OCI-M2 (cell line): ENCODE measurements at regions not wholly inside any gene's neighbourhood (a gene's known extent, or its start where the extent isn't known, plus 50 kb on each side); places are given as distances from the start of the nearest gene placed in this dataset.

Experiments
- DNase-seq: peaks from one replicate; lab custom pipeline; 2025; ENCODE audit not compliant: unreplicated experiment; lab: John Stamatoyannopoulos, UW

DNA sequence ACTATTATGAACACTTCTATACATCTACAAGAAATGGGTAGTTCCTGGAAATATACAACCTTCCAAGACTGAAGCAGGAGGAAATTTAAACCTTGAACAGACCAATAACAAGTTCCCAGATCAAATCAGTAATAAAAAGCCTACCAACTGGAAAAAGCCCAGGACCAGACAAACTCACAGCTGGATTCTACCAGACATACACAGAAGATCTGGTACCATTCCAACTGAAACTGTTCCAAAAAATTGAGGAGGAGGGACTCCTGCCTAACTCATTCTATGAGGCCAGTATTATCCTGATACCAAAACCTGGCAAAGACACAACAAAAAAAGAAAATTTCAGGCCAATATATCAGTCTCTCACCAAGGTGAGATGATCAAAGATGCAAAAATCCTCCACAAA is 189.4 kb downstream of the RPS29 start:
- DNase-seq, result no peak

DNA sequence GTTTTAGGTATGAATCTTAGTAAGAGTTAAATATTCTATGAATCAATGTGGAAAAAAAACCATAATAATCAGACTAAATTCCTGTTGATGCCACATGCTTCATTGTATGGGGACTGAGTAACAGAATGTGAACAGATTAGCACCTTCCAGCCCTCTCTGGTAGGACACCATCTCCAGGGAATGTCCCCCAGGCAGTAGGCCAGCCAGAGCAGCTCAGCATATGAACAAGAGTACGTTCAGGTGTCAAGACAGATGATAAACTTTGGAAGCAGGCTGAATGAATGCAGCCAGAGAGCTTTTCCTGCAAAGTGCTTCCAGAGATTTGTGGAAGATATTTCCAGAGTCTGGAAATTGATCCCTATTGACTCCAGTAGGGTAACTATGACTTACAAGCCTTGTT is 204.4 kb downstream of the RPS29 start:
- DNase-seq, result no peak

DNA sequence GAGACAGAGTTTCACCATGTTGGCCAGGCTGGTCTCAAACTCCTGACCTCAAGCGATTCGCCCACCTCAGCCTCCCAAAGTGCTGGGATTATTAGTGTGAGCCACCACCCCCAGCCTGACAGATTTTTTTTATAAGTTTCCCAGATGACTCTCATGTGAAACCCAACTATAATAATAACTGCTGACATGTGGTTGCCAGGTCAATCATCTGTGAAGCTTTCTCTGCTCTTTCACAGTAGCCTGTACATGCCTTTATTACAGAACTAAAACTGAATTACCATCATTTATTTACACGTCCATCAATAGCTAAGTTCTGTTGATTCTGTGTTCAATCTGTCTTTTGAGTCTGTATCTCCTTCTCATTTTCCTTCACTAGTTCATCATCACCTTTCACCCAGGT is 218.5 kb downstream of the RPS29 start:
- DNase-seq, result no peak

DNA sequence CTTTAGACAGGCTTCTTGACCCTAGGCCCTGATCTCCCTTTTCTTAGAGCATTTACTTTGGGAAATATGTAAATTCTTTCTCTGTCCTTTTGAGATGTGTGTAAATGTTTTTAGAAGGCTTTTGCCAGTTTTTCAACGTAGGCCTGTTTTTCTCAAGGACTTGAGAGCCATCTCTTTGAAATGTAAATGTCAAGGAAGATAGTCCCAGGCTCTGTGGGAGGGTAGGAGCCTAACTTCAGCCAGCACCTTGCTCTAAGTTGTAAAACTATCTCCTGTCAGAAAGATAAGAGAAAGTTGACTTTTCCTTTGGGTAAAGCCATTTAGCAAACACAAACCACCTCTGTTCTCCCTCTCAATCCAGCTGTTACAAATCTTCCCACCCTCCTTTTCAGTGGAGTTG is 219.8 kb downstream of the RPS29 start:
- DNase-seq, result no peak

DNA sequence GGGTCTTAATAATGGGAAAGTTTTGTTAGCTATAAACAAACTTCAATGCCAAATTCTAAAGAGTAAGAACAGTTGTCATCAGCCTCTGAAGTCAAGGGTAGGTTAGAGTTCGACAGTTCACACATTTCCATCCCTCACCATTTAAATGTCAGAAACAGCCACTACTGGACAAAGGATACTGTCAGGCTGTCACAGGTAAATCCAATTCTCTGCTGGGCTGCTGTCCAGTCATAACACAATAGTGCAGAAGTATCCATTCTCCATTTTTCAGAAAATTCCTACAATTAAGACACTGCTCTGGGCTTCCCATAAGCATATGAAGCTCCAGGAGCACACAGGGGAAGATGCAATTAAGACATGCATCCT is 221.4 kb downstream of the RPS29 start:
- no peak for DNase-seq

DNA sequence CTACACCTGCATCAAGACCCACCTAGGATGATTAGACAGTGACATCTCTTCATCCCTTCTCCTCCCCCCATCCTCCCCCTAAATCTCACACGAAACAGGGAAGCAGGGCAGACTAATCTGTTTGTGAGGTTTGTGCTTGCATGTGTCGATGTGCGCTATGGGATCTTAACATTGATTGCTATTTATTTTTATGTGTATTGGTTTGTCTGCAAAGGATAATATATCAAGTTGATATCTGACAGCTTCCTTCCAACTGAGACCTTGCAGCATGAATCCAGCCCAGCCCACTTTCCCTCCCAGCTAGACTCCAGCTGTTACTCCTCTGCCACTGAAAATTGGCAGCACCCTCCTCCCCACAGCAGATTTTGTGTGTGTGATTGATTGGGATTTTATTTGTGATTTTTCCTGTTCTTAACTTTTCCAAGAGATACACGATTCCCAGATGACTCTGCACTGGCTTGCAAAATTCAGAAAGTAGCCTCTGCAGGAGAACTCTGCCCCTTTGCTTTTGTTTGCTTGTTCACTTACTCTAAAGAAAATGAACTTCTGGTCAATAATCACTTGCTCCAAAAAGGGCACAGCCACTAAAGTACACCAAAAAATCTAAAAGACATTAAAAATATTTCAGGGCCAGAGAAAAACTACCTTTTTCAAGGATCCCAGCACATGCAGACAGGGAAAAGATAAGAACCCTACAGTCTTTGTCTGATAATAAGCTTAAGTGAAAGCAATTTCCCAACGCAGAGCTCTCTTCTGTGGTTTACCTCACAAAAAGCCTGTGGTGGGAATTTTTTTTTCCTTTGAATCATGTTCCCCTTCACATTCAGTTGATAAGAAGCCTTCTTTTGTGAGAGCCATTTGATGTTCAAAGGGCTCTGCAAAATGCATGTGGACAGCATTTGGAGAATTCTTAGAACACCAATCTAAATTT is 222.1 kb downstream of the RPS29 start:
- DNase-seq, result no peak

DNA sequence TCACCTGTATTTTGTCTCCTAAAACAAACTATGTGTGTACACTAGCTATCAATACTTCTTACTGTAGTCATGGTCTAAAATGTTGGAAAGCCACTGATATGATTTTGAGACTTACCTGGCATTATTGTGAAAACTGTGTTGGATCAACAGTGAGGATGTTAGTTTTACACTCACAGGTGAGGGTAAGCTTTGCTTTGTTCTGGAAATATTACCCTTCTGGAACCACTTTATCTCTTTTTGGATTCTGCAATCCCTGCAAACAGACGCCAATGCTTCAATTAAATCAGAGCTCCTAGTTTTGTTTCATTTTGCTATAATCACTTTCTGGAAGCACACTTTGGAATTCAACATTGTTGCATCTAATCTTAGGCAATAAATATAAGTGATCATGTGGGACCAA is 223.3 kb downstream of the RPS29 start:
- no peak for DNase-seq

DNA sequence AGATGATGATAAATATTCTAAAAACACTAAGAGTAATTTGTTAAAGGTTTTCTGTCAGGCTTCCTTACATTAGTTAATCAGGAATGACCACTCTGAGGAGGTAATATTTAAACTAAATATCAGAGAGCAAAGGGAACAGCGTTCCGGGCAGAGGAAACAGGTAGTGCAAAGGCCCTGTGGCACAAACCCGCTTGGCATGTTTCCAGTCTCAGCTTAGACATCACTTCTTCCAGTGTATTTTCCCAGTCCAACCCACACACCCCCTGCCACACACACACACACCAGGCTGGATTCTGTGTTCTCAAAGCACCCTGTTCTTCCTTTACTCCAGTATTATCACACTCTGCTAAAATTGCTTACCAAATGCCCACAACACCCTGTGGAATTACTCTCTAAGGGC is 247.1 kb downstream of the RPS29 start:
- no peak for DNase-seq

DNA sequence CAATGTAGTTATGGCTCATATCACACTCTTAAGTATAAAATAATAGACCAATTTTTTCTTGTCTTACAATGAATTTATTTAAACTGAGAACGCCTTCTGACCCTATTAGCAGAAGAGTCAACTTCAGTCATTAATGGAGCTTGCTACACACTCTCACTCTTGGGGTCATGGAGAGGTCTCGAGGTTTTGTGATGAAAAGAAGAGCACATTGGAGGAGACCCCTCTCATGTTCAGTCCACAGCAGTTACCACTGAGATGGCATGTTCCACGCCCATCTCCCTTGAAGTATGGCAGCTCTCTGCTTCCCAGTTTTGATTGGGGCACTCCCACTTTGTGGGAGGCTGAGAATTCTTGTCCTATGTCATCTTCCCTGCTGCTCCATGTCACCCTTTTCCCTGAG is 266.4 kb downstream of the RPS29 start:
- DNase-seq, result no peak

DNA sequence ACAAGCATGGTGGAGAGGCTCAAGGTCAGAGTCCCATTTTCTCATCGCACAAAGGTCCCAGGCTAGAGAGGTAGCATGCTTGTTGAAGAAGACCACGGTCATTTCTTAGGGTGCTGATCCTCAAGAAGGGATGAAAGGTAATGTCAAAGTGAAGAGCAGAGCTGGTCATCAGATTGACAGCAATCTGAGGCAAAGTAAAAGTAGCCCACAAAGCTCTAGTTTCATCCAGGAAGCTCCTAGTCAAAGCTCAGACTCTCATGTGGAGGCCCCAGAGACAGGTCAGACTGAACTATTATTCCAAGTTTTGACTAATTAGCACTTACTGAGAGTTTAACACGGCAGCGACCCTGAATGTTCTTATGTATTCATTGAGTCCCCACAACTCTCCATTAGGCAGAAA is 270.6 kb downstream of the RPS29 start:
- DNase-seq, result no peak

DNA sequence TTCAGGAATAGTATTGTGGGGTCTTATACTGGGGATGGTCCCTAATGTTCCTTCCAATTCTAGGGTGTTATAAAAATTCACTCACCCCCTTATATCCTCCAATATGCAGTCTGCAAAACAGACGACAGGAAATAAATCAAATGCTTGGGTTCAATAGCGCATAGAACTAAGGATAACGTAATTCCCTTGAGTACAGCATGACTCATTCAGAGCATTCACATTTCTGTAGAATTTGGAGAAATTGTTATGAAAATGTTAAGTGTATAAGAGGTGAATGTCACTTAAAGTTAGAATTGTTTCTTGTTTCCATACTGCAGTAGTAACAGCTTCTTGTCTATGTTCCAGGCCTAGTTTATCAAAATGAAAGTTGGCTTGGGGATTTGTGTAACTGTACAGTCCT is 271.4 kb downstream of the RPS29 start:
- no peak for DNase-seq

DNA sequence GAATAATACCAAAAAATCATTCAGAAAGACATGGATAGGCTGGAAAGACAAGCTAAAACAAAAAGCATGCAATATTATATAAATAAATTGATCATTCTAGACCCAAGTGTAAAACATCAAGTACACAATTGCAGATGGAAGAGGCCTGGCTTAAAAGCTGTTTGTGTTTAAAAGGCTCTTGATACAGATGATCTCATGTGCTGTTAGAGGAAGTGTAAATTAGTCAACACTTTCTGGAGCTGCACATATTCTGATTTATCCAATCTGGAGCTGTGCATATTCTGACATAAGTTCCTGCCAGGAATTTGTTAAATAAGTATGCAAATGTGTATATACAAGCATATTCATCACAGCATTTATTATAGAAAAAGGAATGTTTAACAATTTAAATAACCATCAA is 273.1 kb downstream of the RPS29 start:
- no peak for DNase-seq

DNA sequence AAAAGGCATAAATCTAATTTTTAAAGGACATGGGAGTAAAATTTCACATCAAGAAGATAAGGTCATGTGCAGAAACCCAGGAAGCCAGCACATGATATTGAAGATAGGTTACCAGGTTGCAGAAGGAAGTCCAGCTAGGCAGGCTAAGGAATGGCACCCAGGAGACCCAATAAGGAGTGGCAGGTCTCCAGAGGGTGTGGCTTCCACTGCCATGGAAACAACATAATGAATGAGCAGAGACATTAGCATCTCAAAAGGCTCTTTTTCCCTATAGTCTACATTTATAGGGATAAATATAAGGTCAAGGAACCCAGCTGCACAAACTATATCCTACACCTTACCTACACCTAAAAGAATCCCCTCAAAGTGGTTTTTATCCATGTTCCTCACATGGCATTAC is 275.9 kb downstream of the RPS29 start:
- no peak for DNase-seq

DNA sequence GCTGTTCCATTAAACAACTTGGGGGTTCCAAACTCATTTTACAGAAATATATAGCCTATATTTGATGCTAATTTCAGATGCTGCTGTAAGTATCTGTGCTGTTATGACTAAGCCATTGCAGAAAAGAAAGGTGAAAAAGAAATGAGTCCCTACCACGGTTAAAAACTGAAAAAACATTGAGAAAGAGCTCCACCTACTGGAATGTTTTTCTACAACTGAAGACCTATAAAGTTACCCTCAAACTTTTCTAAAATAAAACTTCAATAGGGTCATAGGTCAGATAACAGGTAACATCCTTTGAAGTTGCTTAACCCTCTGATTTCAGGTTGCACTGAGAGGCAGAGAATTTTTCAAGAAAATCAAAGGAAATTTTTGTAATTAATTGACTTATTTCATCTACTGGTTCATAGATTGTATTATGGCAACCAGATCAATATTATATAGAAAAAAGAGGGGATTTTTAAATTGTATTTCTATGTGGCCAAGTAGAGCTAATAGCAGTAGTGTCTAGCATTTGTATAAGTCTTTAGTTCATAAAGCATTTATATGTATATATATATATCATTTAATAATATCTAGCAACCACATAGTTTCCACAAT is 279.9 kb downstream of the RPS29 start:
- peak; percentile 24 for DNase-seq

DNA sequence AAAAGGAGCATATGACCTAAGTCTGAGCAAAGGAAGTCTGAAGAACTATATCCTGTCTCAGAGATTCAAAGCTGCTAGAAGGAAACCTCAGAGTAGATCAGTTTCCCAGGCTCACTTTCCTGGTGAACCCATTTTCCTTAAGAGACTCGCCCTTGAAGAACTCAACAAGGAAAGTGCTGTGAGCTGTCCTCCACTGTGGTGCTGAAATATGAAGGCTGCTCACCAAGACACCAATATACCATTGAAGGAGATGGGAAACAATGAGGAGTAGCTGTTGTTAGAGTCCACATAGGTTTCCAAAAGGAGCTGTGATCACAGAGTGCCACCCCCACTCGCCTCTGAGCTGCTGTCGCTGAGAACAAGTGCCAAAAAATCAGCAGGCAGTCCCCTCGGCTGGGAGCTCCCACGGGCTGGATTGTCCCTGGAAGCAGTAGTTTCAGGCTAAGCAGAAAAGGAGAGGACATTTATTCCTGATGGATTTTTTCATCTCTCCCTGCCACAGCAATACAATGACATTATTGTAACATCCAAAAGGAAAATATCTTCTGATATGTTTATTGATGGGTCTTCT is 282.1 kb downstream of the RPS29 start:
- DNase-seq, result no peak

DNA sequence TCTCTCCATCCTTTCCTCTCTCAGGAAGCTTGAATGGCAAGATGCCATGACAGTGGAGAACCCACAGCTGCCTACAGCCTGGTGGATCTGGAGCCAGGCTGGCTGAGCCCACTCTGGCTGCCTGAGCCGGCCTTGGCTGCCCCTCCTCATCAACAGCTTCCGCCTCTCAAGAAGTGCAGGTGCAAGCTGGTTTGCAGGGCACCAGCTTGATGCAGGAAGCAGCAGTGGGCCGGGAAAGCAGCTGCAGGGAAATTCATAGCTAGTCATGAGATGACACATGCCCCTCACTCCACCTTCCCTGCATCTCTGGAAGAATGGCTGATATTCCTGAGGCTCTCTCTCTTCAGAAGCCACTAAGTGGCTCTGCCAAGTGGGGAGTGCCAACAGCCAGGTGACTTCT is 289.1 kb downstream of the RPS29 start:
- no peak for DNase-seq

DNA sequence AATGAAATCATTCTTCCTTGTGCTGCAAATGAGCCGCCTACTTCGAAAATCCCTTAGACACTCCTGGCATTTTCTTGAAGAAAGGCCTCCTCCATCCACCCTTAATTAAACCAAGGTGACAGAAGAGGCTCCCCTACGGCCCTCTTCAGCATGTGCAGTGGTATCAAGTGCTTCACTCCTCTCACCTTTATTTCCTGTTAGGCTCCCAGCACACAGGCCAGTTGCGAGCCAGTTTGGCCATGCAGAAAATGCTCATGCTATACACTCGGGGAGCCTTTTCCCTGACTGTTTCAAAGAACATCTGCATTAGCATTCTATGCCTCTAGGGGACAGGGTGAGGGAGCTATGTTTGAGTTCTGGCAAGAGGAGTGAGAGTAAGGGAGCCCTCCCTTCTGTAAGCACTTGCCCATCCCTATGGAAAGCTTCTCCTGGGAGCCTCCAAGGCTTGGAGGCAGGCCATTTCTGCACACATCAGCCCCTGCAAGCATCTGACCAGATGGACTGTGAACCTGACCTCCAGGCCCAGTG is 291.5 kb downstream of the RPS29 start:
- DNase-seq, result no peak

DNA sequence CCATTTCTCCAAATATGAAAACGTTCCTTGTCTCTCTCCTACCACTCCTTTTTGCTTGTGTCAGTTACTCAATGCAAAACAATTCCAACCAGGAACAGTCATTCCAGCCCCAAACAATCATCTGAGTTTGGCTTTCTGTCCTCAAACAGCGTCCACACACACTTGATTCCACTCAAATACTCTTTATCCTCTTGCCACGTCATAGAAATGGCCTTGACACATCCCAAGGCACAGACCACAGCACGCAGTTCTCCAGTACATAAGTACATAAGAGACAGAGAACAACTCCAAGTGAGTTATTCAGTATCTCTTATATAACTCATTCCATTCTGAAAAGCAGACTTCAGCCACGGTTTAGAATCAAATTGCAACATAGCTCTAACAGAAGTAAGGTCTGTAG is 299.2 kb downstream of the RPS29 start:
- no peak for DNase-seq

DNA sequence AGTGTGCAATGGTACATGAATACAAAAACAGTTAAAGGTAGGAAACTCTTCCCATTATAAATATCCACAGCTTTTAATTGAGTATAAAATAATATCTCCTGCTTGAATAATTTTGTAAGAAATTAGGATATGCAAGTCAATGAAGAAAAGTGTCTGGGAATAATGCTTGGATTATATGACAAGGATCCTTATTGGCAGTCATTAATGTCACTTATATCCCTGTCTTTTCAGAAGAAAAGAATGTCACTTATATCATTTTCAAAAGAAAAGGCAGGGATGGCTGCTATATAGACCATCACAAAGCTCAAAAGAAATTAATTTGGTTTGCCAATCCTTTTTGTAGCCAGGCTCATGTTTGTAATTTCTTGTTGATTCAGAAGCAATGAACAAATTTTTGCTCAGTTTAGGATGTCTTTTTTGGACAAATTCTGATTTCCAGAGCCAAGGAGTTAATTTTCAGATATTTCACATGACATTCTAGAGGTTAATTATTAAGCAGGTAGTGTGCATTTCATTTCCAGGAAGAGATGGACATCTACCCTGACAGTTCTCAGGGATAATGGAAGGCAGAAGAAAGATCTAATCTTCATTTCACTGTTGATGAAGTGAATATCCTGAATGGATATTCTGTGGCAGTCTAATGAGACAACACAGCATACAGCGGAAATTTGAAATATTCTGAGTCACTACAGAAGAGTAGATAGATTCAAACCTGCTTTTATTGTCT is 299.8 kb downstream of the RPS29 start:
- DNase-seq, result no peak

DNA sequence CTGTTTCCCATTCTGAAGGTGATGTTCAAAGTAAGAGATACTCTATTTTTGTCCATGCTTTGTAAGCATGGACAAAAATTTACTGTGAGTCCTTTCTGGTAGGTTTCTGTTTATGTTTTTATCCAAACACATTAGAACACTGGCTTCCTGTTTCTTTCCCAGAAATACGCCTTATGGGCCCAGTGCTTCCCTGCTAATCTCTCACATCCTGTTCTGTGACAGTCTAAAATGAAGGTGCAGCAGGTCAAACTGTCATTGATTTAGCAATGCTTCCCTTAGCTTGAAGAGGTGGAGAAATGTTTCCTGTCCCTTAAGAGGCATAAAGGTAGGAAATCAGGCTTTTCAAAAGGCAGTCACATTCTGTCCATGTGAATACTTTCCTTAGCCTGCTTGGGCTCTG is 305.6 kb downstream of the RPS29 start:
- no peak for DNase-seq

DNA sequence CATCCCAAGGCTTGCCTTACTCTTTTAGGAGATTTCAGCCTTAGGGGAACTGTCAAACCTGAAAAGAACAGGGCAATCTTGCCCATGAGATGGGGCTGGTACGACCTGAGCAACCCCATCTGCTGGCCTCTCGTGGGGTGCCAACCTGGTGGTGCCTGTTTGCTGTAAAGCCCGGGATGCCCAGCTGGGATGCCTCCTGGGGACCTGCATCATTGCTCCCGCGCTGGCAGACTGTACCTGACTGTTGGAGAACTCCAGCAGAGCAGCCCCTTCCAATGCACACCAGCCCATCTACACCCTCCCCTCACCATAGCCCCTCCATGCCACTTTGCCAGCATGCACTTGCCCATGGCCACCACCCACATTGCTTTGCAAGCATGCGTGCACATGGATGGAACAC is 335.7 kb downstream of the RPS29 start:
- no peak for DNase-seq

DNA sequence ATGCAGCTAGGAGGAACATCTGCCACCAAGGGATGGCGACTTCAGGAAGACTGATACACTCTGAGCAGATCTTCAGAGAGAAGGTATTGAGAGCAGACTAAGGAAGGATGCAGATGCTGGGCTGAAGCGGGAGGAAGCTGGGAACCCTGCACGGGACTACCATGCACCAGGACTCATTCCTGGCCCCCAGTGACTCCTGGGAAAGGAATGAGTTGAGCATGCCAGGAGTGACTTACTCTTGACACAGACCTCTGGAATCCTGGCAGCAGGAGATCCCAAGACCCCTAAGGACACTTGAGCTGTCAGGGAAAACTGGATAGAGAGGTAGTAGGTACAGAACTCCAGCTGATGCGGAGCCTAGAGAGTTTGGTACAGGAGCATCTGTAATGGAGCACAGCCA is 336.1 kb downstream of the RPS29 start:
- DNase-seq, result no peak
